Neural cell (in vitro differentiated cells): ENCODE measurements at regions not wholly inside any gene's neighbourhood (a gene's known extent, or its start where the extent isn't known, plus 50 kb on each side); places are given as distances from the start of the nearest gene placed in this dataset.

ENCODE experiments used
- H2AFZ ChIP-seq: fragments of 200-600, 300-800 bp; sonication (generic), shearing (Covaris generic); 2 replicates; pipeline ENCODE4 v1.6.0; 2014; ENCODE audit warnings: low read depth, mild to moderate bottlenecking, antibody characterized with exemption, low read length, moderate library complexity
- H3F3A ChIP-seq: fragments of 200-600 bp; shearing (Covaris generic); 2 replicates; pipeline ENCODE4 v1.6.1; 2016; ENCODE audit warnings: mild to moderate bottlenecking, moderate library complexity, mixed read lengths, antibody characterized with exemption, low read length; ENCODE audit not compliant: insufficient read depth, poor library complexity, severe bottlenecking
- H3K27ac ChIP-seq: fragments of 200-600, 300-800 bp; sonication (generic), shearing (Covaris generic); 2 replicates; pipeline ENCODE4 v1.5.1; 2014; ENCODE audit warnings: mild to moderate bottlenecking, low read length, moderate library complexity
- H3K27me3 ChIP-seq: fragments of 300-800, 200-600 bp; sonication (generic), shearing (Covaris generic); 2 replicates; pipeline ENCODE4 v1.6.0; 2014; ENCODE audit warnings: mild to moderate bottlenecking, low read depth, low read length, moderate library complexity; ENCODE audit not compliant: insufficient read depth
- H3K36me3 ChIP-seq: fragments of 300-800, 200-600 bp; sonication (generic), shearing (Covaris generic); 2 replicates; pipeline ENCODE4 v1.5.1; 2014; ENCODE audit warnings: mild to moderate bottlenecking, antibody characterized with exemption, low read length, moderate library complexity; ENCODE audit not compliant: insufficient read depth
- H3K4me2 ChIP-seq: fragments of 300-800, 200-600 bp; sonication (generic), shearing (Covaris generic); 2 replicates; pipeline ENCODE4 v1.6.0; 2014; ENCODE audit warnings: mild to moderate bottlenecking, low read length
- H3K4me3 ChIP-seq: fragments of 300-800, 200-600 bp; sonication (generic), shearing (Covaris generic); 2 replicates; pipeline ENCODE4 v1.5.1; 2014; ENCODE audit warnings: mild to moderate bottlenecking, low read length, moderate library complexity
- H3K79me2 ChIP-seq: fragments of 200-600 bp; shearing (Covaris generic); replicated peaks from 2 replicates; pipeline ENCODE4 v1.6.0; 2014; ENCODE audit warnings: mild to moderate bottlenecking, low read length, moderate library complexity; ENCODE audit not compliant: insufficient read depth
- H3K9ac ChIP-seq: fragments of 300-800, 200-600 bp; sonication (generic), shearing (Covaris generic); 2 replicates; pipeline ENCODE4 v1.6.1; 2016; ENCODE audit warnings: mild to moderate bottlenecking, low read length, mixed read lengths
- H3K9me2 ChIP-seq: fragments of 200-600 bp; shearing (Covaris generic); 2 replicates; pipeline ENCODE4 v1.6.1; 2016; ENCODE audit warnings: mild to moderate bottlenecking, low read length, mixed read lengths; ENCODE audit not compliant: insufficient read depth
- H3K9me3 ChIP-seq: fragments of 200-600, 300-800 bp; sonication (generic), shearing (Covaris generic); 2 replicates; pipeline ENCODE4 v1.6.1; 2016; ENCODE audit warnings: mild to moderate bottlenecking, mixed run types, low read length, moderate library complexity, mixed read lengths
- H4K20me1 ChIP-seq: fragments of 200-600 bp; shearing (Covaris generic); 2 replicates; pipeline ENCODE4 v1.6.1; 2016; ENCODE audit warnings: mild to moderate bottlenecking, mixed run types; ENCODE audit not compliant: insufficient read depth
- CTCF ChIP-seq: fragments of 450-650 bp; IDR thresholded peaks from 2 replicates; pipeline ENCODE4 v1.5.1; 2014; ENCODE audit warnings: antibody characterized with exemption, mild to moderate bottlenecking, moderate library complexity; ENCODE audit not compliant: poor library complexity, severe bottlenecking
- EP300 ChIP-seq: fragments of 450-650 bp; conservative IDR thresholded peaks from 2 replicates; pipeline ENCODE4 v1.6.1; 2014; ENCODE audit warnings: antibody characterized with exemption, mild to moderate bottlenecking, moderate library complexity; ENCODE audit not compliant: poor library complexity, severe bottlenecking
- EZH2 ChIP-seq: fragments of 200-600, 300-800 bp; shearing (Covaris generic), sonication (generic); IDR thresholded peaks from 2 replicates; pipeline ENCODE4 v1.6.1; 2014; ENCODE audit warnings: antibody characterized with exemption, low read length, borderline replicate concordance, mild to moderate bottlenecking; ENCODE audit not compliant: insufficient read depth, poor library complexity, severe bottlenecking
- MXI1 ChIP-seq: fragments of 450-650 bp; conservative IDR thresholded peaks from 2 replicates; pipeline ENCODE4 v1.6.1; 2014; ENCODE audit warnings: antibody characterized with exemption, mild to moderate bottlenecking; ENCODE audit not compliant: poor library complexity, severe bottlenecking
- POLR2AphosphoS5 ChIP-seq: IDR thresholded peaks from 2 replicates; pipeline ENCODE4 v1.6.1; 2012
- RAD21 ChIP-seq: fragments of 450-650 bp; conservative IDR thresholded peaks from 2 replicates; pipeline ENCODE4 v1.6.1; 2014; ENCODE audit warnings: antibody characterized with exemption, mild to moderate bottlenecking, moderate library complexity
- REST ChIP-seq: IDR thresholded peaks from 2 replicates; pipeline ENCODE4 v1.6.1; 2012; ENCODE audit warnings: borderline replicate concordance
- SMC3 ChIP-seq: fragments of 450-650 bp; conservative IDR thresholded peaks from 2 replicates; pipeline ENCODE4 v1.6.1; 2014; ENCODE audit warnings: antibody characterized with exemption, mild to moderate bottlenecking, moderate library complexity; ENCODE audit not compliant: poor library complexity
- TAF1 ChIP-seq: IDR thresholded peaks from 2 replicates; pipeline ENCODE4 v1.6.1; 2012; ENCODE audit warnings: low read depth

GRCh38 chr4:187633245-187633644 lies 362.3 kb upstream of the ZFP42 start:
- Histone ChIP-seq H3F3A (no peaks in the 10 kb centered on the region), H3K9me2 (no peaks in the 10 kb centered on the region), H3K27me3 (no peaks in the 10 kb centered on the region), H3K27ac (no peak overlapping the region), H3K4me2 (no peak overlapping the region), H3K4me3 (no peak overlapping the region), H3K79me2 (no peaks in the 10 kb centered on the region), H3K36me3 (no peaks in the 10 kb centered on the region), H3K9me3 (no peaks in the 10 kb centered on the region), H2AFZ (no peak overlapping the region), H3K9ac (no peak overlapping the region), H4K20me1 (no peaks in the 10 kb centered on the region)
- TF ChIP-seq EZH2, result no peak
- no peak for TF ChIP-seq POLR2AphosphoS5
- TF ChIP-seq TAF1, result no peak
- no peak for TF ChIP-seq MXI1
- no peak for TF ChIP-seq REST
- no peak for TF ChIP-seq EP300
- TF ChIP-seq SMC3, result no peak
- no peak for TF ChIP-seq RAD21
- no peak for TF ChIP-seq CTCF

- H3K27me3 ChIP-seq, result no peaks in the 10 kb centered on the region
- H4K20me1 ChIP-seq, result no peaks in the 10 kb centered on the region
- H3K4me2 ChIP-seq, result no peak overlapping the region
- H3K27ac ChIP-seq, result no peak overlapping the region
- H3K36me3 ChIP-seq, result no peaks in the 10 kb centered on the region
- no peaks in the 10 kb centered on the region for H3K9me2 ChIP-seq
- no peak overlapping the region for H3K4me3 ChIP-seq
- H2AFZ ChIP-seq, result no peak overlapping the region
- TF ChIP-seq POLR2AphosphoS5, result no peak
- no peak for TF ChIP-seq TAF1
- no peak for TF ChIP-seq EP300
- no peak for TF ChIP-seq SMC3
- TF ChIP-seq MXI1, result no peak
- no peak for TF ChIP-seq REST
- TF ChIP-seq CTCF, result no peak
- no peaks in the 10 kb centered on the region for H3F3A ChIP-seq
- no peaks in the 10 kb centered on the region for H3K9me3 ChIP-seq
- no peak overlapping the region for H3K9ac ChIP-seq
- H3K79me2 ChIP-seq, result no peaks in the 10 kb centered on the region
These were observed 338.6 kb upstream of the ZFP42 start for GRCh38 chr4:187656959-187657358.
